UCSD-AML1 (cell line): ENCODE measurements at regions not wholly inside any gene's neighbourhood (a gene's known extent, or its start where the extent isn't known, plus 50 kb on each side); places are given as distances from the start of the nearest gene placed in this dataset.

ENCODE experiments used
- DNase-seq: peaks from one replicate; lab custom pipeline; 2025; ENCODE audit not compliant: unreplicated experiment; lab: John Stamatoyannopoulos, UW

DNA sequence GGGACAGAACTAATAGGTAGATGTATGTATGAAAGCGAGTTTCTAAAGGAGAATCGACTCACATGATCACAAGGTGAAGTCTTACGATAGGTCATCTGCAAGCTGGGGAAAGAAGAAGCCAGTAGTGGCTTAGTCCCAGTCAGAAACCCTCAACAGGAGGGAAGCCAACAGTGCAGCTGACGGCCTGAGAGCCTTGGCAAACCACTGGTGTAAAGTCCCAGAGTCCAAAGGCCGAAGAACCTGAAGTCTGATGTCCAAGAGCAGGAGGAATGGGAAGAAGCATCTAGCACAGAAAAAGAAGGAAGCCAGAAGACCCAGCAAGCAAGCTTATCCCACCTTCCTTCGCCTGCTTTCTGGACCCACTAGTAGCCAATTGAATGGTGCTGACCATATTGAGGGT is 507.6 kb upstream of the ARGLU1 start:
- no peak for DNase-seq

DNA sequence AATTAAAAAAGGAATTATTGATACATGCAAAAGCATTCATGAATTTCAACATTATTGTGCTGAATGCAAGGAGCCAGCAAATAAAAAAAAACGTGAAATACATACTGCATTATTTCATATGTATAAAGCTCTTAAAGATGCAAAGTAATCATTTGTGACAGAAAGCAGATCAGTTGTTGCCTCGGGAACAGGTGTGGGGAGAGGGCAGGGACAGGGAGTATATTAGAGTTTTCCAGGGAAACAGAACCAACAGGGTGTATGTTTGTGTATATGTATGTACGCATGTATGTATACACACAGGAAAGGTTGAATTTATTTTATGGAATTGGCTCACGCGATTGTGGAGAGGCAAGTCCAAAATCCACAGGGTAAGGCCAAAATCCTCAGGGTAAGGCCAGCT is 502.9 kb upstream of the ARGLU1 start:
- no peak for DNase-seq

DNA sequence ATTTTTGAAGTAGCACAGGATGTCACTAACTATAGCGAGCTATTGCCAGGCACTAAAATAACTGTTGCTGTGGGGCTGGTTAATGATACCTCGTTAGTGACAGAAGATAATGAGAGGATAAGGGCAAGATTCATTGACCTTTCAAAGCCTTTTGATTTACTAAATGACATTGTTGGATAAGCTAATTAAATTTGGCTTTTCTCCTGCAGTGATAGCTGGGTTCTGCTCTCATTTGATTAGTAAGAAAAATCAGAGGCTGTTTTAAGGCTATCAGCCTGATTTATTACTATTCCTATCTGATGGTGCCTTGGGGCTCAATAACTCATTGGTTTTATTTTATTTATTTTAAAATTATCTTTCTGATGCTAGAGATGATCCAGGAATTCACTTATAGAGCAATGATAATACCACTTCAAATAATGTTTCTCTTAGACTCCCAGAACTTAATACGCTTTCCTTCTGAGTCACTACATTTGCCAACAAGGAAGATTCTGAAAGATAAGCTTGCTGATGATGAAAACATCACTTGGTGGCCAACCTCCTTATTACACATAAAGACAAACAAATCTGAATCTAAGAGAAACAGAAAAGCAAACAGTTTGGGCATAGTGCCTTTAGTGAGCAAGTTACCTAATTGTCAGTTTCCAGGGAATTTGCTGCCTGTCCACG is 501.3 kb upstream of the ARGLU1 start:
- DNase-seq = no peak

DNA sequence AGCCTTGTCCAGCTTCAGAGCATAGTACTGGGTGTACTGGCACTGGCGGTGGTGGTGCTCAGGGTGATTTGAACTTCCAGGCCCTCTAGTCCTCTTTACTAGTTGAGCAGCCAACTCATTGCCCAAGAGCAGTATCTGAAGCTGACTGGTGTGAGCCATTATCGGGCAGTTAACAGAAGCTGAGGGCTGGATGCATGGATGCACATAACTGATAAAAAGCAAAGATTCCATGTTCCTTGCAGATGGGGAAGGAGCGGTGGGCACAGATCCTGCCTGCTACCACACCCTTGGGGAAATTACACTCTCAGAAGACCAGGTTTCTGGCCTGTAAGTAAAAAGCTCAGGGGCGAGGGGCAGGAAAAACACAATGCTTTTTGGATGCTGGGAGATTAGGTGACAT is 499.4 kb upstream of the ARGLU1 start:
- no peak for DNase-seq

DNA sequence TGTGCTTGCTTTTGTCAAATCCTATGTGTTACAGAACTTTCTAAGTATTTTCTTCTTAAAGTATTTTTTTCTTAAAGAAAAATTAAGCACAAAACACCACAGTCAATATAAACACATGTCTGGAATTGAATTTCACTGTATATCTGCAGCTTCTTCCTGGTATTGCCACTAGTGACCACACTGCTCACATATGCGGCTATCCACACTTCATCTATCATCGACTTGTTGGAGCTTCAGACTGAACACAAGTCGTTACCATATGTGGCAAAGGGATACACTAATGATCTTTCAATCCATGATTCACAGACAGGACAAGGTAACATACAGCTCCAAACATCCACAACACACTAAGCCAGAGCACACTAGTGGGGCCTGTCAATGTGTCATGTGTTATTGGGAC is 498.4 kb upstream of the ARGLU1 start:
- DNase-seq = no peak

DNA sequence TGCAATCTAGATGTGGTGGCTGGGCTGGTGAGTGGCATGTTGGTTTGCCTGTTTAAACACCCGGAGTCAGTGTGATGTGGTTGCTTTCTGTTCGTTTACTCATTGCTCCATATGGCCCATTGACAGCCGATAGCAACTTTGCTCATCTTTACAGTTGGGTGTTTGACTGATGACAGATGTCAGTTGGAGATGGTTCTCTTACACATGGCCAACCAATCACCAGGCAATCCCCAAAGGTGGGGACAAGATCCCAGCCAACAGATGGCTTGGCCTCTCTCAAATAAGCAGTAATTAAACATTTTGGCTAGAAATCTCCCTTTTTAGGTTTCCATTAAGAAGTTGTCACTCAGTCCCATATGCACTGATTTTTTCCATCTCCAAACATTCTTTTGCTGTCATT is 497.1 kb upstream of the ARGLU1 start:
- no peak for DNase-seq

DNA sequence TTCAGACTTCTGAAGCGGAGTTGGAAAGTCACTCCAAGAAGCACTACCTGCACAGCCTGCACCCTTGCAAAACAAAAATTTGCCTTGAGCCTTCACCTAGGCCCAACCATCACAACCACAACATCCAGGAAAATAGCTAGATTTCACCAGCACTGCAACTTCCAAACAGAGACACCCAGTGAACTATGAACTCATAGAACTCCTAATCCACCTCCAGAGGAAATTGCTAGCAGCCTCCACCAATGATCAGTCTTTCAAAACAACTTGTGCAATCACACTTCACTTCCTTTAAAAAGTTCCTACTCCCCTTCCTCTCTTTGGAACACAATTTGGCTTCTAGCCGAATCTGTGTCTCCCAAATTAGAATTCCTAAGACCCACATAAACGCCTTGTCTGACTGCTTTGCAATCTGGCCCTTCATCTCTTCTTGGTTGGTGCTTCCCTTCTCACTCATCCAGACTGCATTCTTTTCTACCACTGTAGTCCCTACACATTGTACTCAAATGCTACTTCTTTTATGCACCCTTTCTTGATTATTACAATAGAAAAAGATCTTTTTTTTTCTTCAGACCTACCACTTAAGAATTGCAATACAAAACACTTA is 489.2 kb upstream of the ARGLU1 start:
- no peak for DNase-seq

DNA sequence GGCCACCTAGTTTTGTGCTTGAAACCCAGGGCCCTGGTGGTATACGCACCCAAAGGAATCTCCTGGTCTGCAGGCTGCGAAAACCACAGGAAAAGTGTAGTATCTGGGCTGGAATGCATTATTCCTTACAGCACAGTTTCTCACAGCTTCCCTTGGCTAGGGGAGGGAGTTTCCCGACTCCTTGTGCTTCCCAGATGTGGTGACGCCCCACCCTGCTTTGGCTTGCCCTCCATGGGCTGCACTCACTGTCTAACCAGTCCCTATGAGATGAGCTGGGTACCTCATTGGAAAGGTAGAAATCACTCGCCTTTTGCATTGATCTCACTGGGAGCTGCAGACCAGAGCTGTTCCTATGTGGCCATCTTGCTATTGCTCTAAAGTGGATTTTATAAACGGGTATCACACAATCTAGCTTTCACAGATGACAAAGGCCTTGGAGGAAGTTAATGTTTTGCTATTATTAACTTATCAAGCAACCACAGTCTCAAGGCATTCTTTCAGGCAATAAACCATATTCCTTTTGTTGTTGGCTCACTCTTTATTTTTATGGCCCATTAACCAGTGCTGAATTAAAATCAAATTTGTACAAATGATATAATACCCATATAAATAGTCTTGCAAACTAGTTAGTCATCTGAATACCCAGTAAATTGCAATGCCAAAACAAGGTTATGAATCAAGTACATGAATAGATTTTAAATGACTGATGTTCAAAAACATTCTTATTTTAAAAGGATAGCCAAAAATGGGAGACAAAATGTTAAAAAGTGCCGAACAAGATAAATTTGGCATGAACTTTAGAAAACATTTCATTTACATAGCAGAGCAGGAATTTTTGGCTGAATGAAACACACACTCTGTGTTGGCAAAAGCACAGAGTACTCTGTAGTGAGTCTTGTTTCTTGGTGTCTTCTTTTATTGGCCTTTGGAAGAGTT is 475.4 kb upstream of the ARGLU1 start:
- no peak for DNase-seq

DNA sequence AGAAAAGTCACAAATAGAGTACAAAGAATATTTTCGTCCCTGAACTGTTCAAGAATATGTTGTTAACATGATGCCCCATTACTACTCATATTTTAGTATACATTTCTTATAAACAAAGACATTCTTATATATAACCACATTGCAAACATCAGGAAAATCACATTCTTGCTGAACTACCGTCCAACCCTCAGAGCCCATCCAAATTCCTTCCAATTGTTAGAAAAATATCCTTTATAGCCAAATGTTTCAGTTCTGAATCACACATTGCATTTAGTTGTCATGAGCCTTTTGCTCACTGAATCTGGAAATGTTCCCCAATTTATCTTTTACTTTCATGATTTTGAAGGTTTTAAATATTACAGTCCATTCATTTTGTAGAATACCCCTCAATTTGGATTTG is 467.8 kb upstream of the ARGLU1 start:
- DNase-seq = no peak

DNA sequence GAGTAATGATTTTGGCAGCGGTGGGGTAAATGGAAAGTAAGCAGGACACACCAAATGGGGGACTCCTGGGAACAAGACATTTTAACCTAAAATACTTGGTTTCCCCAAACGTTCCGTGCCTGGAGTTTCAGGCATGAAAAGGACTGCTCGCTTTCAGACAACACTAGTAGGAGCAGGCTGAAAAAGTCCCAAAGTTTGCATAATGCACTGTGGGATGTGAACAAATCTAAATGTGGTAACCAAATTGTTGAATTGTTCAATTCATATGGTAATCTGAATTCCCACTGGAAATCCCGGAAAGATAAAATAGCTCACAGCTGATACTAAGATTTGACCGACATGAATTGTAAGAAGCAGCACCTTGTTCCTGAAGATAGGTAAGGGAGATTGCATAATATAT is 467.2 kb upstream of the ARGLU1 start:
- no peak for DNase-seq

DNA sequence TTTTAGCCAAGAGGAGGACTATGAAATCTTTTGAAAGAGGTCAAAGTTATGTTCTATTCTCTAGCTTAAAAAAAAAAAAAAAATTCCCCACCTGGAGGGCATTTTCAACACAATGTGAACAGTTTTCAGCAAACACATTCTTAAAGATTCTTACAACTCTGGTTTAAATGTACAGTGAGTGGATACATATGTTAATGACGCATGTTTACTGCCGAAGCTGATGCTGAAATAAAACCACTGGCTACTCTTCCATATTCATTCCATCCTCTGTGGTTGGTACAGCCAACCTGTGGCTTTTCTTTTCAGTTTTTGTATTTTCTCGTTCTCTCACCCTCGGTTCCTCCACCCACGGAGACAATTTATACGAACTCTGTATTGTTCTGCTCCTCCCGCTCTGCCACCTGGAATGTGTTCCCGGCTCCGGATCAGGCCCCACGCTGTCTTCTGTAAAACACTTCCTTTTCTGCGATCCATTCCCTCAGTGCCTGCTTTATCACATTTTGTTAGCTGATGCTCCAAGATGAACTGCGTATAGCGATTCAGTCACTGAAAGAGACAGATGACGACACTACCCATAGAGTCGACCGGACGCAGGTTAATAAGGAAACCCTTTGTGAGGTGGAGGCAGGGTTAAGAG is 466.4 kb upstream of the ARGLU1 start:
- no peak for DNase-seq

DNA sequence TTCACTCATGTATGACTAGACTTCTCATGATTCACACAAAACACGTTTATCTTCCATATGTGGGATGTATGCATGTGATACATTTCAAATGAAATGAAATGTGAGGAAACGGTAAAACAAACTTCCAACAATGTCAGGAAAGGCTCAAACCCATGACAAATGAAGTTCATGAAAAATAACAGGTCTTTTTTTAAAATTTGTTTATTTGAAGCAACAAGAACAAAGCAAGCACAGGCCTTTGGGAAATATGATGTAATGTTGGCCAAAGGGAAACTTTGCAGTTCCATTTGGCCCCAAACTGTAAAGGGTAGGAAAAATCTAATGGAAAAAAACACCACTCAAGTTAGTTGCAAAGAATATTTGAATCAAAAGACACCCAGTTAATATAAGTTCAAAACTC is 463.8 kb upstream of the ARGLU1 start:
- no peak for DNase-seq

DNA sequence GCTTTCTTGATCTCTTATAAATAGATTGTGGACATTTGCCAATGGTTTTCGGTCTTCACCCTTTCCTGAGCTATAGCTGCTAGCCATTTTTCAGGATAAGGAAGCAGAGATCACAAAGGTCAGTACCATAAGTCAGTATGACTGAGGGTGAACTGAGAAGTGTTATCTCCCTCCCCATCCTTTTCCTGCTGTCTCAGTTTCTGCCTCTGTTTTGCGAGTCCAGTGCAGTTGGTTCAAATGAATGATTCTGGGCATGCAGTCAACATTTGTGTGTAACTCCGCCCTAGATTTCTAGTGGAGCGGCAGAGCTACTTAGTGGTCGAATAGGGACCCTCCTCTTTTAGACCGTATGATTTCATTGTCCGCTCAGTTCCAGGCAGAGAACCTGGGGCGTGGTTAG is 460.8 kb upstream of the ARGLU1 start:
- no peak for DNase-seq

DNA sequence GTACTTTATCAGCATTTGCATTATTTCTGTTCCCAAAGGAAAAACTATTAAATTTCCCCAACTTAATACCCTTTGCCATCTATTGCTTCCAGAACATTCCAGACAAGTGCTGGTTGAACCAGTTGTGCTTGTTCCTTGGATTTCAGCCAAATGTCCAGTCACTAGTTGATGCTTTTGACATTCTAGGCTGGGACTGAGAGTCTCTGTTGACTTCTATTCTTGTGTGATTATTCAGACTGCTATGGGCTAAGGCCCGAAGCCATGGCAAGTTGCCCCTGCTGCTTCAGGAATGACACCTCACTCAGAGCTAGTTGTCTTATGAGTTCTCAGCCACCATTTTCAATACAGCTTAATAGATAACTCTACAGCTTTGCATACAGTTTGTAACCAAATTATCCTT is 458.1 kb upstream of the ARGLU1 start:
- no peak for DNase-seq

DNA sequence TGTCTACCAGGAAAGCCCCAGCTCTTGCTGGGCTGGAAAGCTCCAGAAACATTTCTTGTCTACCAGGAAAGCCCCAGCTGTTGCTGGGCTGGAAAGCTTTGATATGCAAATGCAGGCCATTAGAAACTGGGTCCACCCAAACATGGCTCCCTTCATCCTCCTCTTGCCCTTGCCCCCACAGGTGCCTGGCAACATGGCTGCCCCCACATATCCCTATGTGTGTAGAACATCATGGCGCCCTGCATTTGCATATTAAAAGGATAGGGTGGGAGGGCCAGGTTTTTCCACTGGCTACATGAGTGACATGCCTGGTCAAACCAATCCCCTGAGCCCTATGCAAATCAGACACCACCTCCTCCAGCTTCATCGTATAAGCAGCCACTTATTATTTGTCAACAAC is 455.4 kb upstream of the ARGLU1 start:
- DNase-seq = no peak

DNA sequence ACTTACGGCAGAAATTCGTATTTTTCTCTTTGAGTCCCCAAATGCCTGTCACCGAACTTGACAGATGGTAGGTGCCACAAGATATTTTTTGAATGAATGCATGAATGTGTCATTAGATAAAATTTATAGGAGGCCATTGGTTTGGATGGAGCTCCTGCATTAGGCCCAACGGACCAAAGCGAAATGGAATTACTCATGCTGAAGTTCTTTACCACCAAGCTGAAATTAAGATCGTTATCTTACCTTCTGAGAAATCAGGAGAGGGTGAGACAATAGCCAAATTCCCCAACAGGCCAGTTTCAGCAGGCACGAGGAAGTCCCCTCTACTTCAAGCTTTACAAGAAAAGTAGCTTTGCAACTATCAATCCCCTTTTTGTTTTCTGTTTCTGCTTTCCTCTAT is 452.5 kb upstream of the ARGLU1 start:
- no peak for DNase-seq

DNA sequence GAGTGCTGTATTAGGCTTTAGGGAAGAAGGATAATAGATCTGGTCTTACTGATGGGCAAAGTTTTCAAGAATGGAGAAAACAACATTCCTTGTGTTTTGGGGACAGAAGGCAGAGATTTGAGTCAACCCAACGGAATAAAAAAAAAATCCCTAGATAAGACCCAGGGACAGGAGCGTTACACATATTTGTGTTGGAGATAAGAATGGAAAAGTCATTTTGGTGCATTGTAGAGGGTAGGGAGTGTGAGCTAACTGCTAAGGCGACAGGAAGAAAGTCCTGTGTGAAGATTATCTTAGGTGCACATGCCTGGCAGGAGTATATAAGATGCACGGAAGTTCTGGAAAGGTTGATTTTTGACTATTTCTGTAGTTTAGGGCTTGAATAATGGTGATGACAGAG is 450.3 kb upstream of the ARGLU1 start:
- no peak for DNase-seq

DNA sequence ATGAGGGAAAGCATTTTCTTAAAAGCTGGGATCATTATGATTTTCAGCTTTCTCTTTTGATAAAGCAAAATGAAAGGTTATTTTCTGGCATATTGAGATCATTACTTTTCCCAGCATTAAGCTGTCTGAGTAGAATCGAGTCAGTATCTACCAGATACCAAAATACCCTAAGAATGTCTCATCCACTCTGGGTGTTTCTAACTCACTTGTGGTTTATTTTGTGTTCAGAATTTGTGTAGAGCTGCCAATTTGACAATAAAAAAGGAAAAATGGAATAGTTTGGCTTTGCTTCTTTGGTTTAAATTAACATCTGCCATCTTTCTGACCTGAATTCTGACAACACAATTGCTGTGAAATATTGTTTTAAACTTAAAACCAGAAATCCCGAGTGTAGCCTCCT is 438.7 kb upstream of the ARGLU1 start:
- DNase-seq = no peak

DNA sequence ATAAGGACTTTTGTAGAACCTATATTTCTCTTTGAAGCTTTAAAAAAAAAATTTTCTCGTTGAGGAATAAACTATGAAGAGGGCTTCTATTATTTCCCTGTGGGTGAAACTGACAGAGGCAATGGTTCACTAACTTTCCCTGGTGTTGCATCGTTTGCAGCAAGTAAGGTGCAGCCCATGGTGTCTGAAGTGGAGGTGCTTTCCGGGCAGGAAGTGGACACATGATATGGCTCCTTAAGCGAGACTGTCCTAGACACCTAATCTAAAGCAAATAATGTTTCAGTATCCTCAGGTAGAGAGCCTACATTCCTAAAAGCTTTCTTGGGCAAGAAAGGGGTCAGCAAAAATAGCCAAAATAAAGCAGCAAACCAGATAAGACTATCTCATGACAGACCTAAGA is 437.6 kb upstream of the ARGLU1 start:
- DNase-seq = no peak

DNA sequence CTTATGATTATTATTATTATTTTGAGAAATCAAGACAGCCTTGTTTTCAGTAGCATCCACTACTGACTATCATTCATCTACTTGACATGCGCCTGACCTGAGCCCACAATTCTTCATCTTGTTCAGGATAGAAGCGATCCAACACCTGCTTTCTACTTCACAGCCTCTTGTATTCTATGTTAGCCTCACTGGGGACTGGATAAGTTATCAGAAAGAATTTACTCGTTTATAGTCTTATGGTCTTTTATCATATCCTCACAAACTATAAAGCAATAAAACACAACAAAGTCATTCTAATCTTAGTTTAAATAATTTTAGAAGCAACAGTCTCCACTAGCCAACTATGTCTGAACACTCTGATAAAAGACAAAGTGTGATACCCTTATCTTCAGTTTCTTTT is 436.0 kb upstream of the ARGLU1 start:
- no peak for DNase-seq

DNA sequence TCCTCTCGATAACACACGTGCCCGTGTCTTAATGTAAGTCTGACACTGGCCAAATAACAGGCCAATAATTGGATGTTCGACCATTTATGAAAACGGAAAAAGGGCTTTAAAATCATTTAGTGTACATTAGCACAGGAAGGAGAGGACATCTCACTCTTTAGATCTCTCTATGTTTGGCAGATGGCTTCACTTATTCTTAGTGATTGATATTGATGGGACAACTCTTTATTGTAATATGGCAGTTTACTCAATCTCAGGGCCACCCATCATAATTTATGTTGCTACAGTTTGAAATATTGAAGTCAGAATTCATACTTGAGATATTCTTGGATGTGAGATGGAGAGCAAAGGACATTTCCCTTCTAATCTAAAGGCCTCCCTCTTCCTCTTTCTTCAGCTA is 430.7 kb upstream of the ARGLU1 start:
- no peak for DNase-seq

DNA sequence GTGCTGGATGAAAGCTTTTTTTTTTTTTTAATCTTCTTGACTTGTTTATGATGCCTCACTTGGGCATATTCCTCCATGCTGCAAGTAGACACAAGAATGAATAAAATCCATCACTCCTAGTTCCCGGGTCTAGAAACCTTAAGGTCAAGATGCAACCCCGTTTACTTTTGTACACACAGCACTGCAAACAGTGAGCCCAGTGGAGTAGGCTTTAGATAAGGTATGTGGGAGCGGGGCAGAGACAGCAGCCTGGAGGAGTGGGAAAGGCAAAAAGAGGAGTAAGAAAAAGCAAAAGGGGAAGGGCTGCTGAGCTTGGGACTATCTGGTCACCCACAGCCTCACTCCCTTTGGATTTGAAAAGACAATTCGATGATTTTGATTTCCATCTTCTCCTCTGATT is 429.8 kb upstream of the ARGLU1 start:
- DNase-seq = no peak
